Adipocyte (in vitro differentiated cells): ENCODE measurements at regions not wholly inside any gene's neighbourhood (a gene's known extent, or its start where the extent isn't known, plus 50 kb on each side); places are given as distances from the start of the nearest gene placed in this dataset.
A peak's percentile ranks its signal among the peaks of the same experiment; 100 is the strongest.

Experiments used
- DNase-seq: peaks from one replicate; pipeline ENCODE4 v3.0.0-alpha.2; 2015; ENCODE audit warnings: low read depth
- H3K27me3 ChIP-seq: replicated peaks from 2 replicates; pipeline ENCODE4 v1.7.0; 2013; ENCODE audit warnings: mild to moderate bottlenecking, low read length, moderate library complexity; ENCODE audit not compliant: control insufficient read depth, insufficient read depth
- H3K36me3 ChIP-seq: 2 replicates; pipeline ENCODE4 v1.7.0; 2013; ENCODE audit warnings: low read length, mild to moderate bottlenecking, moderate library complexity; ENCODE audit not compliant: control insufficient read depth, insufficient read depth, severe bottlenecking
- H3K4me1 ChIP-seq: 2 replicates; pipeline ENCODE4 v1.7.0; 2013; ENCODE audit warnings: mild to moderate bottlenecking, low read length, moderate library complexity; ENCODE audit not compliant: control insufficient read depth, insufficient read depth
- H3K4me3 ChIP-seq: 2 replicates; pipeline ENCODE4 v1.7.0; 2013; ENCODE audit warnings: mild to moderate bottlenecking, low read length, moderate library complexity
- H3K9ac ChIP-seq: 2 replicates; pipeline ENCODE4 v1.7.0; 2013; ENCODE audit warnings: mild to moderate bottlenecking, low read length, moderate library complexity
- H3K9me3 ChIP-seq: 2 replicates; pipeline ENCODE4 v1.7.0; 2013; ENCODE audit warnings: mild to moderate bottlenecking, low read length, moderate library complexity; ENCODE audit not compliant: control insufficient read depth

GRCh38 chr12:4112290-4112689 is 161.3 kb upstream of the CCND2 start:
- Histone ChIP-seq H3K36me3 (no peaks in the 10 kb centered on the region), H3K4me1 (no peaks in the 10 kb centered on the region), H3K9me3 (no peaks in the 10 kb centered on the region), H3K9ac (no peak overlapping the region), H3K27me3 (peaks cover 25% of the 10 kb centered on the region), H3K4me3 (no peak overlapping the region)
- no peak for DNase-seq

- Histone ChIP-seq H3K9ac (no peak overlapping the region), H3K27me3 (peaks cover 30% of the 10 kb centered on the region), H3K36me3 (no peaks in the 10 kb centered on the region), H3K4me1 (no peaks in the 10 kb centered on the region), H3K4me3 (no peak overlapping the region), H3K9me3 (no peaks in the 10 kb centered on the region)
- no peak for DNase-seq
These were observed 162.6 kb upstream of the CCND2 start for GRCh38 chr12:4111010-4111409.

- Histone ChIP-seq H3K9me3 (no peaks in the 10 kb centered on the region), H3K36me3 (no peaks in the 10 kb centered on the region), H3K9ac (no peak overlapping the region), H3K4me1 (no peaks in the 10 kb centered on the region), H3K4me3 (no peak overlapping the region), H3K27me3 (peaks cover 24% of the 10 kb centered on the region)
- DNase-seq, result no peak
These were observed 163.7 kb upstream of the CCND2 start for GRCh38 chr12:4109826-4110225.

GRCh38 chr12:4108803-4109345 is 164.7 kb upstream of the CCND2 start:
- Histone ChIP-seq H3K4me1 (no peaks in the 10 kb centered on the region), H3K4me3 (no peak overlapping the region), H3K27me3 (peaks cover 23% of the 10 kb centered on the region), H3K36me3 (no peaks in the 10 kb centered on the region), H3K9me3 (no peaks in the 10 kb centered on the region), H3K9ac (no peak overlapping the region)
- DNase-seq, result no peak

GRCh38 chr12:4107911-4108697 is 165.5 kb upstream of the CCND2 start:
- no peaks in the 10 kb centered on the region for H3K9me3 ChIP-seq
- H3K36me3 ChIP-seq, result no peaks in the 10 kb centered on the region
- H3K4me1 ChIP-seq, result no peaks in the 10 kb centered on the region
- no peak overlapping the region for H3K9ac ChIP-seq
- no peak overlapping the region for H3K4me3 ChIP-seq
- no peak for DNase-seq
- peaks cover 31% of the 10 kb centered on the region for H3K27me3 ChIP-seq

GRCh38 chr12:4107436-4107878 is 166.1 kb upstream of the CCND2 start:
- H3K9me3 ChIP-seq, result no peaks in the 10 kb centered on the region
- peak; percentile 43 for DNase-seq
- no peak overlapping the region for H3K9ac ChIP-seq
- H3K36me3 ChIP-seq, result no peaks in the 10 kb centered on the region
- H3K4me3 ChIP-seq, result no peak overlapping the region
- H3K27me3 ChIP-seq, result peaks cover 35% of the 10 kb centered on the region
- H3K4me1 ChIP-seq, result no peaks in the 10 kb centered on the region

- no peaks in the 10 kb centered on the region for H3K4me1 ChIP-seq
- no peak for DNase-seq
- H3K9me3 ChIP-seq, result no peaks in the 10 kb centered on the region
- H3K9ac ChIP-seq, result no peak overlapping the region
- peaks cover 35% of the 10 kb centered on the region for H3K27me3 ChIP-seq
- no peak overlapping the region for H3K4me3 ChIP-seq
- H3K36me3 ChIP-seq, result no peaks in the 10 kb centered on the region
These were observed 166.9 kb upstream of the CCND2 start for GRCh38 chr12:4106621-4107020.

- Histone ChIP-seq H3K9me3 (no peaks in the 10 kb centered on the region), H3K4me1 (no peaks in the 10 kb centered on the region), H3K9ac (no peak overlapping the region), H3K4me3 (no peak overlapping the region), H3K36me3 (no peaks in the 10 kb centered on the region), H3K27me3 (peaks cover 30% of the 10 kb centered on the region)
- no peak for DNase-seq
These were observed 168.8 kb upstream of the CCND2 start for GRCh38 chr12:4104722-4105244.

- Histone ChIP-seq H3K36me3 (no peaks in the 10 kb centered on the region), H3K9ac (no peak overlapping the region), H3K9me3 (no peaks in the 10 kb centered on the region), H3K27me3 (peaks cover 22% of the 10 kb centered on the region), H3K4me1 (no peaks in the 10 kb centered on the region), H3K4me3 (no peak overlapping the region)
- DNase-seq, result no peak
These were observed 174.3 kb upstream of the CCND2 start for GRCh38 chr12:4099276-4099675.

GRCh38 chr12:4091016-4091743 is 182.4 kb upstream of the CCND2 start:
- no peak overlapping the region for H3K4me3 ChIP-seq
- H3K9ac ChIP-seq, result no peak overlapping the region
- H3K27me3 ChIP-seq, result no peaks in the 10 kb centered on the region
- DNase-seq, result no peak
- H3K36me3 ChIP-seq, result no peaks in the 10 kb centered on the region
- H3K4me1 ChIP-seq, result no peaks in the 10 kb centered on the region
- H3K9me3 ChIP-seq, result no peaks in the 10 kb centered on the region

- no peaks in the 10 kb centered on the region for H3K27me3 ChIP-seq
These were observed 183.6 kb upstream of the CCND2 start for GRCh38 chr12:4089956-4090355.

More at GRCh38 chr12:4089956-4090355, 183.6 kb upstream of the CCND2 start:
- Histone ChIP-seq H3K4me3 (no peak overlapping the region), H3K4me1 (no peaks in the 10 kb centered on the region), H3K9ac (no peak overlapping the region), H3K9me3 (no peaks in the 10 kb centered on the region), H3K36me3 (no peaks in the 10 kb centered on the region)
- no peak for DNase-seq
